ENCODE measurements at regions not wholly inside any gene's neighbourhood (a gene's known extent, or its start where the extent isn't known, plus 50 kb on each side); places are given as distances from the start of the nearest gene placed in this dataset.
"Not testable (repeated sequence)": the region's sequence is repeated elsewhere in the genome, so short reads cannot be mapped to it uniquely, and the experiment has no call there.

DNA sequence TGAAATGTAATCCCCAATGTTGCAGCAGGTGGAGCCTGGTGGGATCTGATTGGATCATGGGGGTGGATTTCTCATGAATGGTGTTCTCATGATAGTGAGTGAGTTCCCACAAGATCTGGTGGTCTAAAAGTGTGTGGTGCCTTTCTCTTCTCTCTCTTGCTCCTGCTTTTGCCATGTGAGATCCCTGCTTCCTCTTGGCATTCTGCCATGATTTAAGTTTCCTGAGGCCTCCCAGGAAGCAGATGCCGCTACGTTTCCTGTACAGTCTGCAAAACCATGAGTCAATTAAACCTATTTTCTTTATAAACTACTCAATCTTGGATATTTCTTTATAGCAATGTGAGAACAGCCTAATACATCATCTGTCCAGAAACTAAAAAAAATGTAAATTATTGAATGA lies 298.3 kb downstream of the MEX3B start:
- Mint-ChIP-seq H3K36me3 (no peaks in the 10 kb centered on the region), H3K4me1 (no peaks in the 10 kb centered on the region), H3K27ac (no peak overlapping the region), H3K4me3 (no peak overlapping the region), H3K9me3 (no peaks in the 10 kb centered on the region)
- ATAC-seq (no peak), DNase-seq (ENCODE audit: low spot score in 2 of 2) (no peak)

DNA sequence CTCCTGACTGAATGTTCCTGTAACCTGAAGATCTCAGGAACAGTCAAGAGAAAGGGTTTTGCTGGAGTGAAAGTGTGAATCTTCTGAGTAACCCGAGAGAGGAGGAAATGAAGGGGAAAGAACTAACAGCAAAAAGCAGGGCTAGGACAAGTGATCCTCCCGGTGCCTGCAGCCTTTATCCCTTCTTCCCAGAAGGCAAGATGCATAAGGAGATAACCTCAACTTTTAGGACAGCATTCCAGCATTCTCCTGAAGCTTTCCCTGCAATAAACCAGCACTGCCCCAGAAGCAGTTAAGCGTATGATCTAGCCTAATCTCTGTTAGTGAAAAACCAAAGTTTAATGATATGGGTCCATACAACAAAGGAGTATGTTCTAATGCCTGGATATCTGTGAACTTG lies 298.8 kb downstream of the MEX3B start:
- Mint-ChIP-seq H3K9me3 (no peaks in the 10 kb centered on the region), H3K4me3 (no peak overlapping the region), H3K4me1 (no peaks in the 10 kb centered on the region), H3K36me3 (no peaks in the 10 kb centered on the region), H3K27ac (no peak overlapping the region)
- no peak for DNase-seq (ENCODE audit: low spot score in 2 of 2)
- no peak for ATAC-seq

DNA sequence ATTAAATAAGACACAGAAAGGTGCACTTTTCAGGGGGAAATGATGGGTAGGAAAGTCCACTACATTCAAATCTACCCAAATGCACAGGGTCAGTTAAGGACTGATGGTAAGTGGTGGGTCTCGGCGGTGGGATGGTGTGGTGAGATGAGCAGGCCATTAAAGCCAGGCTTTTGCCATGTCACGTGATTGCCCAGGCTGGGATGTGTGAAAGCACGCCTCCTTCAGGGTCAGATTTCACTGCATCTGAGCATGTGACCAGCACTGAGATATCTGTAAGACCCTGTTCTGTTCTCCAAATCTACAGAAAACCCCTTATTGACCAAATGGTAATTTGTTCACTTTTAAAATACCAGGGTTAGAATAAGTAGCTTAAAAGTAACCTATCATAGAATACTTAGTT lies 301.5 kb downstream of the MEX3B start:
- no peaks in the 10 kb centered on the region for H3K4me1 Mint-ChIP-seq
- H3K9me3 Mint-ChIP-seq = no peaks in the 10 kb centered on the region
- no peaks in the 10 kb centered on the region for H3K36me3 Mint-ChIP-seq
- ATAC-seq = no peak
- no peak overlapping the region for H3K4me3 Mint-ChIP-seq
- H3K27ac Mint-ChIP-seq = no peak overlapping the region
- DNase-seq (ENCODE audit: low spot score in 2 of 2) = no peak

- H3K4me1 Mint-ChIP-seq = no peaks in the 10 kb centered on the region
- peaks cover 2% of the 10 kb centered on the region for H3K9me3 Mint-ChIP-seq
- H3K27ac Mint-ChIP-seq = no peak overlapping the region
- no peaks in the 10 kb centered on the region for H3K36me3 Mint-ChIP-seq
- DNase-seq (ENCODE audit: low spot score in 2 of 2) (no peak), ATAC-seq (no peak)
- no peak overlapping the region for H3K4me3 Mint-ChIP-seq
Measured at GRCh38 chr15:81740416-81740815, 305.4 kb downstream of the MEX3B start.

DNA sequence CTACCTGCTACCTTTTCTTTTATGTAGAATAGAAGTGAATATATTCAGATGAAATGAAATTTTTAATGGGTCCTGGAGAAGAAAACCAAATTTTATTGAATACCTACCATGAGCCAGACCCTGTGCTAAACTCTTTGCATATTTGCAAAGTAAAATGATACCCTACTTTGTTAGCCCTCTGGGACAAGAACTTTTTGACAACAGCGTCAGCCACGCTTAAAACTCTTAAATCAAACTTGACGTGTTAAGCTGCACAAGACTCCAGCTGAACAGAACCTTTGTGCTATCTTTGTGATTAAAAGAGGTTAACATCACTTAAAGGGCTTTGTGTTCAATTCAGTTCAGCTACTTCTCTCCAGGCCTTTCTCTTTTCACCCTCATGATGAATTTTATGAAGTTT lies 316.5 kb downstream of the MEX3B start:
- no peaks in the 10 kb centered on the region for H3K9me3 Mint-ChIP-seq
- ATAC-seq (no peak), DNase-seq (ENCODE audit: low spot score in 2 of 2) (no peak)
- no peaks in the 10 kb centered on the region for H3K4me1 Mint-ChIP-seq
- H3K36me3 Mint-ChIP-seq = no peaks in the 10 kb centered on the region
- H3K27ac Mint-ChIP-seq = no peak overlapping the region
- H3K4me3 Mint-ChIP-seq = no peak overlapping the region

DNA sequence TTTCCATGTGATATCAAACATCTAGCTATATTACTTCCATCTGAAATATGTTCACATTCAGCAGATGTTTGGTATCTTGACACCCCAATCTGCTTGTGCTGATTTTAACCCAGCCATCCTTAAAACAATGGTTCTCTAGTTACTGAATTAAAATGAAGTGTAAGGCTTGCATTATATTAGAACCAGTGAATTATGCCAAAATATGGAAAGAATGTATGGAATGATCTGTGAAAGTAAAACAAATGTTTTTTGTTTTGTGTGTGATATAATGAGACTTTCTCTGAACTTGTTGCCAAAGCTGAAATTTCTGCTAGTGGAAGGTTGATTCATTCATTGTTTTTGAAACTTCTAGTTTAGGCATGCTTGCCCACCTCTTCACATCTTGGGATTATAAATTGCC lies 317.1 kb downstream of the MEX3B start:
- ATAC-seq = no peak
- H3K27ac Mint-ChIP-seq = no peak overlapping the region
- H3K9me3 Mint-ChIP-seq = no peaks in the 10 kb centered on the region

GRCh38 chr15:81725590-81725989 lies 320.2 kb downstream of the MEX3B start:
- no peak for ATAC-seq
- H3K4me3 Mint-ChIP-seq = no peak overlapping the region

More for the DNA sequence above, 317.1 kb downstream of the MEX3B start:
- Mint-ChIP-seq H3K36me3 (no peaks in the 10 kb centered on the region), H3K4me3 (no peak overlapping the region), H3K4me1 (no peaks in the 10 kb centered on the region)
- DNase-seq (ENCODE audit: low spot score in 2 of 2) = no peak

DNA sequence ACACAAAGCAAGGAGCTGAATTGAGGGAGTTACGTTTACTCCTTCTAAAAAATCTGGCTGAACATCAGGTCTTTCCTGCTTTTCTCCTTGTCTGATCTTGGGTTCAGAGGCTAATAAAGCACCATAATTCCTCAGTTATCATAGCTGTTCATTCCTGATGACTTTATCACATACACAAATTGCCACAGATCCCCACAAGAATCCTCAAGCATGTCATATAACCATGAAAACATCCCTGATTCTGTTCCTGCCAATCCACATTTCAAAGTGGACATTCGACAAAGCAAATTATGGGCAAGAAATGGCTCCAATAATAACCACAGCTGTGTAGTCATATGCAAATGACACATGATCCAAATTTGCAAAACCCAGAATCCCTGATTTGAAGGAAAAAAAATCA lies 321.3 kb downstream of the MEX3B start:
- Mint-ChIP-seq H3K36me3 (no peaks in the 10 kb centered on the region), H3K4me3 (no peak overlapping the region), H3K27ac (no peak overlapping the region), H3K4me1 (no peaks in the 10 kb centered on the region), H3K9me3 (peaks cover 3% of the 10 kb centered on the region)
- DNase-seq (ENCODE audit: low spot score in 2 of 2) (no peak), ATAC-seq (no peak)

More at GRCh38 chr15:81725590-81725989, 320.2 kb downstream of the MEX3B start:
- no peak overlapping the region for H3K27ac Mint-ChIP-seq
- peaks cover 3% of the 10 kb centered on the region for H3K9me3 Mint-ChIP-seq
- DNase-seq (ENCODE audit: low spot score in 2 of 2) = no peak
- no peaks in the 10 kb centered on the region for H3K36me3 Mint-ChIP-seq
- no peaks in the 10 kb centered on the region for H3K4me1 Mint-ChIP-seq

DNA sequence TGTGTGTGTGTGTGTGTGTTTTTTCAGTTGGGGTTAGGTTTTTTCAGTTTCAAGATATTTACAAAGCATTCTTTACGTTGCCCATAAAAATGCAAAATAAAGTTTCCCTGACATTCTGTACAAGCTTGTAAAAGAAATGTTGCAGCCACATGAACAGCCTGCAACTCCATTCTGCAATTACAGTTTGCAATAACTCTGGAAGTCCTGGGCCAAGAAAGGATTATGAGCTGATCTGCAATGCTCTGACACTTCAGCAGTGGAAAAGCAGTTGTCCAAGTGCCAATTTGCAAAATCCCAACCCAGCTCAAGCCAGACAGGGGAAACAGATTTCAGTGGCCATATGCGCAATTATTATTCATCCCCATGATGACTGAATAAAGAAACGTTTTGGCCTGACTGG lies 322.1 kb downstream of the MEX3B start:
- H3K27ac Mint-ChIP-seq = no peak overlapping the region
- ATAC-seq (no peak), DNase-seq (ENCODE audit: low spot score in 2 of 2) (no peak)
- H3K36me3 Mint-ChIP-seq = no peaks in the 10 kb centered on the region
- H3K4me3 Mint-ChIP-seq = no peak overlapping the region
- no peaks in the 10 kb centered on the region for H3K4me1 Mint-ChIP-seq
- H3K9me3 Mint-ChIP-seq = peaks cover 3% of the 10 kb centered on the region

- ATAC-seq (no peak), DNase-seq (ENCODE audit: low spot score in 2 of 2) (no peak)
- Mint-ChIP-seq H3K36me3 (no peaks in the 10 kb centered on the region), H3K27ac (no peak overlapping the region), H3K4me3 (no peak overlapping the region), H3K9me3 (peaks cover 3% of the 10 kb centered on the region), H3K4me1 (no peaks in the 10 kb centered on the region)
Measured at GRCh38 chr15:81723113-81723651, 322.6 kb downstream of the MEX3B start.

GRCh38 chr15:81716468-81716867 lies 329.4 kb downstream of the MEX3B start:
- H3K4me1 Mint-ChIP-seq; H3K9me3 Mint-ChIP-seq; H3K27ac Mint-ChIP-seq; DNase-seq (ENCODE audit: low spot score in 2 of 2); H3K4me3 Mint-ChIP-seq; H3K36me3 Mint-ChIP-seq; ATAC-seq: not testable (repeated sequence)

GRCh38 chr15:81710328-81710727 lies 335.5 kb downstream of the MEX3B start:
- DNase-seq (ENCODE audit: low spot score in 2 of 2) (no peak), ATAC-seq (no peak)
- H3K4me3 Mint-ChIP-seq = no peak overlapping the region
- H3K4me1 Mint-ChIP-seq = no peaks in the 10 kb centered on the region
- no peaks in the 10 kb centered on the region for H3K36me3 Mint-ChIP-seq
- H3K9me3 Mint-ChIP-seq = no peaks in the 10 kb centered on the region
- H3K27ac Mint-ChIP-seq = no peak overlapping the region

- not testable (repeated sequence) for H3K27ac Mint-ChIP-seq; H3K9me3 Mint-ChIP-seq; H3K4me3 Mint-ChIP-seq; H3K36me3 Mint-ChIP-seq; ATAC-seq; H3K4me1 Mint-ChIP-seq; DNase-seq (ENCODE audit: low spot score in 2 of 2)
Measured at GRCh38 chr15:81706816-81707346, 332.9 kb upstream of the TMC3 start.

- not testable (repeated sequence) for H3K27ac Mint-ChIP-seq; ATAC-seq; H3K4me1 Mint-ChIP-seq; H3K9me3 Mint-ChIP-seq; H3K36me3 Mint-ChIP-seq; DNase-seq (ENCODE audit: low spot score in 2 of 2); H3K4me3 Mint-ChIP-seq
Measured at GRCh38 chr15:81705727-81706126, 331.7 kb upstream of the TMC3 start.

DNA sequence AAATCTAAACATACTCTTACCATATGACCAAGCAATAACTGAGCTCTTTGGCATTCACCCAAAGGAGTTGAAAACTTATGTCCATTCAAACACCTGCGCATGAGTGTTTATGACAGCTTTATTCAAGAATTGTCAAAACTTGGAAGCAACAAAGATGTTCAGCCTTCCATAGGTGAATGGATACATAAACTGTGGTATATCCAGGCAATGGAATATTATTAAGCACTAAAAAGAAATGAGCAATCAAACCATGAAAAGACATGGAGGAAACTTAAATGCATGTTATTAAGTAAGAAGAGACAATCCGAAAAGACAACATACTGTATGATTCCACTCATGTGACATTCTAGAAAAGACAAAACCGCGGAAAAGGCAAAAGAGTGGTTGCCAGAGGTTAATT lies 312.0 kb upstream of the TMC3 start:
- ATAC-seq = no peak
- DNase-seq (ENCODE audit: low spot score in 2 of 2) = no peak
- no peak overlapping the region for H3K27ac Mint-ChIP-seq
- no peaks in the 10 kb centered on the region for H3K9me3 Mint-ChIP-seq
- no peaks in the 10 kb centered on the region for H3K36me3 Mint-ChIP-seq
- H3K4me1 Mint-ChIP-seq = no peaks in the 10 kb centered on the region
- H3K4me3 Mint-ChIP-seq = no peak overlapping the region

GRCh38 chr15:81685237-81685636 lies 311.2 kb upstream of the TMC3 start:
- H3K4me1 Mint-ChIP-seq = no peaks in the 10 kb centered on the region
- H3K36me3 Mint-ChIP-seq = no peaks in the 10 kb centered on the region
- ATAC-seq (no peak), DNase-seq (ENCODE audit: low spot score in 2 of 2) (no peak)
- H3K27ac Mint-ChIP-seq = no peak overlapping the region
- no peaks in the 10 kb centered on the region for H3K9me3 Mint-ChIP-seq
- H3K4me3 Mint-ChIP-seq = no peak overlapping the region

DNA sequence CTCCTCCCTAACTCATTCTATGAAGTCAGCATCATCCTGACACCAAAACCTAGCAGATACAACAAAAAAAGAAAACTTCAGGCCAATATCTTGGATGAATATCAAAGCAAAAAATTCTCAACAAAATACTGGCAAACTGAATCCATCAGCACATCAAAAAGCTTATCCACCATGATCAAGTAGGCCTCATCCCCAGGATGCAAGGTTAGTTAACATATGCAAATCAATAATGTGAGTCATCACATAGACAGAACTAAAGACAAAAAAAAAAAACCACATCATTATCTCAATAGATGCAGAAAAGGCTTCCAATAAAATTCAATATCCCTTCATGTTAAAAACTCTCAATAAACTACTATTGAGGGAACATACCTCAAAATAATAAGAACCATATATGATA lies 306.8 kb upstream of the TMC3 start:
- Mint-ChIP-seq H3K4me3 (no peak overlapping the region), H3K36me3 (no peaks in the 10 kb centered on the region), H3K9me3 (peaks cover 2% of the 10 kb centered on the region), H3K27ac (no peak overlapping the region), H3K4me1 (no peaks in the 10 kb centered on the region)
- DNase-seq (ENCODE audit: low spot score in 2 of 2) (no peak), ATAC-seq (no peak)

All from stimulated activated effector memory CD8-positive, alpha-beta T cell treated with anti-CD3 and anti-CD28 coated beads, Interleukin-12 subunit alpha, Interleukin-12 subunit beta, amount 100 ng/mL, for 72 hours (primary cell).